ENCODE measurements at regions not wholly inside any gene's neighbourhood (a gene's known extent, or its start where the extent isn't known, plus 50 kb on each side); places are given as distances from the start of the nearest gene placed in this dataset.

GRCh38 chr4:35237924-35238323 is 1006.4 kb downstream of the ARAP2 start:
- in situ Hi-C loops (cut with HindIII; ENCODE audit: low sequenced_read_pairs), result no loop called here
- no peak for TF ChIP-seq CTCF (IDR thresholded peaks at IDR 0.05; ENCODE audit: low read depth, low read length)
- no peak overlapping the region for H3K4me3 ChIP-seq (ENCODE audit: low read depth, low read length)
- DNase-seq (ENCODE audit: low read depth, low spot score), result no peak

- H3K4me3 ChIP-seq (ENCODE audit: low read depth, low read length), result no peak overlapping the region
- in situ Hi-C loops (cut with HindIII; ENCODE audit: low sequenced_read_pairs), result no loop called here
- TF ChIP-seq CTCF (IDR thresholded peaks at IDR 0.05; ENCODE audit: low read depth, low read length), result no peak
- no peak for DNase-seq (ENCODE audit: low read depth, low spot score)
Observed at GRCh38 chr4:35238793-35239192, 1005.5 kb downstream of the ARAP2 start.

GRCh38 chr4:35246493-35246892 is 997.8 kb downstream of the ARAP2 start:
- no peak for DNase-seq (ENCODE audit: low read depth, low spot score)
- in situ Hi-C loops (cut with HindIII; ENCODE audit: low sequenced_read_pairs), result no loop called here
- no peak for TF ChIP-seq CTCF (IDR thresholded peaks at IDR 0.05; ENCODE audit: low read depth, low read length)
- H3K4me3 ChIP-seq (ENCODE audit: low read depth, low read length), result no peak overlapping the region

- no peak for TF ChIP-seq CTCF (IDR thresholded peaks at IDR 0.05; ENCODE audit: low read depth, low read length)
- H3K4me3 ChIP-seq (ENCODE audit: low read depth, low read length), result no peak overlapping the region
- no peak for DNase-seq (ENCODE audit: low read depth, low spot score)
- in situ Hi-C loops (cut with HindIII; ENCODE audit: low sequenced_read_pairs), result no loop called here
Observed at GRCh38 chr4:35247047-35247446, 997.3 kb downstream of the ARAP2 start.

- DNase-seq (ENCODE audit: low read depth, low spot score), result no peak
- in situ Hi-C loops (cut with HindIII; ENCODE audit: low sequenced_read_pairs), result no loop called here
- no peak overlapping the region for H3K4me3 ChIP-seq (ENCODE audit: low read depth, low read length)
- no peak for TF ChIP-seq CTCF (IDR thresholded peaks at IDR 0.05; ENCODE audit: low read depth, low read length)
Observed at GRCh38 chr4:35250331-35250730, 994.0 kb downstream of the ARAP2 start.

GRCh38 chr4:35250761-35251160 is 993.6 kb downstream of the ARAP2 start:
- TF ChIP-seq CTCF (IDR thresholded peaks at IDR 0.05; ENCODE audit: low read depth, low read length), result no peak

GRCh38 chr4:35252071-35252470 is 992.2 kb downstream of the ARAP2 start:
- in situ Hi-C loops (cut with HindIII; ENCODE audit: low sequenced_read_pairs), result no loop called here
- no peak for TF ChIP-seq CTCF (IDR thresholded peaks at IDR 0.05; ENCODE audit: low read depth, low read length)
- no peak overlapping the region for H3K4me3 ChIP-seq (ENCODE audit: low read depth, low read length)
- DNase-seq (ENCODE audit: low read depth, low spot score), result no peak

More at GRCh38 chr4:35250761-35251160, 993.6 kb downstream of the ARAP2 start:
- DNase-seq (ENCODE audit: low read depth, low spot score), result peak; percentile 49
- H3K4me3 ChIP-seq (ENCODE audit: low read depth, low read length), result no peak overlapping the region
- in situ Hi-C loops (cut with HindIII; ENCODE audit: low sequenced_read_pairs), result no loop called here

Measured in astrocyte of the spinal cord (primary cell).